Kidney (tissue), 13 donors: ENCODE measurements at regions not wholly inside any gene's neighbourhood (a gene's known extent, or its start where the extent isn't known, plus 50 kb on each side); places are given as distances from the start of the nearest gene placed in this dataset.
A peak's percentile ranks its signal among the peaks of the same experiment; 100 is the strongest.

Experiments
- DNase-seq, 5 donors: peaks; one replicate each; pipeline ENCODE4 v3.0.0-alpha.2; 2013 to 2020
- FAIRE-seq: peaks from 2 replicates; lab custom pipeline; 2012; peaks lifted over from hg19 to GRCh38; lab: Jason Lieb, UNC
- H3K27ac ChIP-seq, 2 donors: one replicate each; pipeline ENCODE4 v1.7.0; 2013; ENCODE audit warnings: low read depth in 2 of 2, low read length in 2 of 2, inconsistent platforms in 1 of 2
- H3K27me3 ChIP-seq: one replicate; pipeline ENCODE4 v1.7.1; 2013; ENCODE audit warnings: low read length, inconsistent platforms; ENCODE audit not compliant: control insufficient read depth, insufficient read depth
- H3K36me3 ChIP-seq, 3 donors: one replicate each; pipeline versions ENCODE4 v1.7.0 to v1.7.1; 2013; ENCODE audit warnings: low read length in 3 of 3, control low read depth in 1 of 3, inconsistent platforms in 1 of 3; ENCODE audit not compliant: insufficient read depth in 3 of 3, control insufficient read depth in 2 of 3
- H3K4me1 ChIP-seq, 3 donors: one replicate each; pipeline versions ENCODE4 v1.7.0 to v1.7.1; 2013; ENCODE audit warnings: low read length in 3 of 3, inconsistent platforms in 1 of 3, low read depth in 1 of 3; ENCODE audit not compliant: control insufficient read depth in 2 of 3, insufficient read depth in 2 of 3
- H3K4me3 ChIP-seq, 3 donors: one replicate each; pipeline versions ENCODE4 v1.7.0 to v1.8.1; 2013; ENCODE audit warnings: low read length in 3 of 3, control low read depth in 1 of 3, inconsistent platforms in 1 of 3
- H3K9ac ChIP-seq, 3 donors: one replicate each; pipeline versions ENCODE4 v1.7.0 to v1.7.1; 2013; ENCODE audit warnings: low read length in 3 of 3, control low read depth in 1 of 3, inconsistent platforms in 1 of 3
- H3K9me3 ChIP-seq, 3 donors: one replicate each; pipeline versions ENCODE4 v1.7.0 to v1.7.1; 2013; ENCODE audit warnings: low read length in 3 of 3, control low read depth in 1 of 3, inconsistent platforms in 1 of 3; ENCODE audit not compliant: control insufficient read depth in 2 of 3, insufficient read depth in 1 of 3
- CTCF ChIP-seq: IDR thresholded peaks from 3 replicates; pipeline ENCODE4 v1.5.1; 2012; ENCODE audit warnings: mild to moderate bottlenecking, moderate library complexity, borderline replicate concordance; ENCODE audit not compliant: insufficient read depth; ENCODE audit errors: extremely low read depth
- intact Hi-C: fragments of 100-400 bp; cut with DNase I; formaldehyde crosslinking; loops from one replicate; pipeline ENCODE4 v1.11.1; 2022
- donor health status: control.
- donor health status: control.
- donor health status: control.
- donor health status: control.
- donor health status: control.
- donor health status: DM: yes; HTN: yes; CAD: no.
- donor health status: Normal renal cell carcinoma (clear cell type).

- Histone ChIP-seq H3K9me3 (no peaks in the 10 kb centered on the region), H3K36me3 (no peaks in the 10 kb centered on the region), H3K9ac (no peak overlapping the region), H3K4me3 (no peak overlapping the region), H3K27ac (no peak overlapping the region), H3K27me3 (no peaks in the 10 kb centered on the region), H3K4me1 (no peaks in the 10 kb centered on the region)
- no peak for FAIRE-seq
- DNase-seq, result peak in 2 of 5 donors; percentile 21 to 26
- TF ChIP-seq CTCF, result peak; percentile 27
- intact Hi-C loops, result no loop called here
Observed at GRCh38 chr9:4923580-4924544, 61.2 kb upstream of the JAK2 start.

- H3K36me3 ChIP-seq, result no peaks in the 10 kb centered on the region
- no peak for DNase-seq
- intact Hi-C loops, result no loop called here
- H3K27me3 ChIP-seq, result no peaks in the 10 kb centered on the region
- H3K27ac ChIP-seq, result no peak overlapping the region
- FAIRE-seq, result no peak
- no peak overlapping the region for H3K9ac ChIP-seq
- no peak for TF ChIP-seq CTCF
- H3K4me3 ChIP-seq, result no peak overlapping the region
- H3K4me1 ChIP-seq, result no peaks in the 10 kb centered on the region
- no peaks in the 10 kb centered on the region for H3K9me3 ChIP-seq
Observed at GRCh38 chr9:4926239-4926638, 58.8 kb upstream of the JAK2 start.

GRCh38 chr9:4927043-4927471 lies 58.0 kb upstream of the JAK2 start:
- Histone ChIP-seq H3K36me3 (no peaks in the 10 kb centered on the region), H3K9ac (no peak overlapping the region), H3K27ac (no peak overlapping the region), H3K27me3 (no peaks in the 10 kb centered on the region), H3K9me3 (no peaks in the 10 kb centered on the region), H3K4me3 (no peak overlapping the region), H3K4me1 (no peaks in the 10 kb centered on the region)
- intact Hi-C loops, result no loop called here
- no peak for FAIRE-seq
- TF ChIP-seq CTCF, result no peak
- no peak for DNase-seq
